ENCODE measurements at regions not wholly inside any gene's neighbourhood (a gene's known extent, or its start where the extent isn't known, plus 50 kb on each side); places are given as distances from the start of the nearest gene placed in this dataset.

- DNase-seq: no peak
These were observed 230.0 kb upstream of the CTNNB1 start for GRCh38 chr3:40969341-40969740.

GRCh38 chr3:40969756-40970466 lies 229.4 kb upstream of the CTNNB1 start:
- DNase-seq: no peak

GRCh38 chr3:40971191-40972168 lies 227.8 kb upstream of the CTNNB1 start:
- peak; percentile 75 for DNase-seq

DNA sequence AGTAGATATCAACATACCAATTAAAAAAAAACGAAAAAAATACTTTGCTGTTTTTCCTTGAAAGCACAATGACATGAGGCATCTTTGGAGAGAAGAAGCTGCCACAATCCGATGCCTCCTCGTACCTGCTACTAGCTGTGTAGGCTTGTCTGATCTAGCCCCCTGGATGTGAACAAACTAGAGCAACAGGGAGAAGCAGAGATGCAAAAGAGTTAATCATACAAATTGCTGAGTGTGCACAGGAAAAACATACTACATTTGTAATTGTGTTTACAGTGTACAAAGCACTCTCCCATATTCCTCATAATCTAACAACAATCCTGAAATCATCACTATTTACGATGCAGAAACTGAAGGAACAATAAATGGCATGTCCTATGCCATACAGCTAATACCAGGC lies 227.0 kb upstream of the CTNNB1 start:
- DNase-seq: no peak

DNA sequence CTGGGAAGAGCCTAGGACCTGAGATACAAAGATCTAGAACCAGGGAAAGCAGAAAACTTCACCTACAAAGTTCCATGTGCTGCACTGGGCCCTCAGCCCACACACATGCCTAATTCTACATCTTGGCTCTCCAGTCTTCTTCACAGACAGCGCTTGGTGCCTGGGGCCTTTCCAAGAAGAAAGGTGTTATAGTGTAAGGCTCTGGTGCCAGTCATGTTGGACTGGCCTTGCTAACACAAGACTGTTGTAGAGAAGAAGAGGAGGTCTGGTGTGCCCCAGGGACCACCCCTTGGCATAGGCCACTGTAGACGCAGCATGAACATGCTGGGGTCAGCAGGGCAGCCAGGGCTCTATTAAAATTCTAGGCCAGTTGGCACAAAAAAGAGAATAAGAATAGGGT lies 226.2 kb upstream of the CTNNB1 start:
- no peak for DNase-seq

GRCh38 chr3:40975711-40976121 lies 223.6 kb upstream of the CTNNB1 start:
- DNase-seq: no peak

- DNase-seq: no peak
These were observed 223.1 kb upstream of the CTNNB1 start for GRCh38 chr3:40976241-40976640.

DNA sequence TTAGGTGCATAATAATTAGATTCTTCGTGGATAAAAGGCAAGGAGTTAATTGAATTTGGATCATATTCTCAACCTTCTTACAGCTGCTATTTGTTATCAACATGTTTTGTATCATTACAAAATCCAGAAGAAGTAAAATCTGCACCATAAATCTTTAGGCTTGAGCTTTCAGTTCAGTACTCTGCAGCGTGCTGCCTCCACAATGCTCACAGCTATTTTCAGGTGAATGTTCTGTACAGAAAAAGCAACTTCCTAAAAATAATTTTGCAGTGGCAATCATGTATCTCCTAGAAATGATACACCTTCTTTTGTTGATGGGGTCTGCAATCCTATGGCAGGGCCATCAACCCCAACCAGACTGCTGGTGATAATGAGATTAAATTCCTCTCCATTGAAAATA lies 220.9 kb upstream of the CTNNB1 start:
- DNase-seq: no peak

DNA sequence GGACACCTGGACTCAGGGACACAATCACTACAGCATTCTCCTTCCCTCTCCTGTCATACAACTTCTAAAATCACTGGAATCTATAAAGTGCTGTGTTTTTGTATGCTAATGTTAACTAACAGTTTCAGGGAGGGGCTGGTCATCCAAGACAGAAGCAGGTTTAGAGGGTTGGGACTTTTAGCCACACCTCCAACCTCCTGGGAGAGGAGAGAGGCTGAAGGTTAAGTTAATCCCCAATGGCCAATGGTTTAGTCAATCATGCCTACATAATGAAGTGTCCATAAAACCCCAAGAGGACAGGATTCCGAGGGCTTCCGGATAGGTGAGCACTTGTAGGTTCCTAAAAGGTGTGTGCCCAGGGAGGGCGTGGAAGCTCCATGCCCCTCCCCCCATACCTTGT lies 219.3 kb upstream of the CTNNB1 start:
- no peak for DNase-seq

DNA sequence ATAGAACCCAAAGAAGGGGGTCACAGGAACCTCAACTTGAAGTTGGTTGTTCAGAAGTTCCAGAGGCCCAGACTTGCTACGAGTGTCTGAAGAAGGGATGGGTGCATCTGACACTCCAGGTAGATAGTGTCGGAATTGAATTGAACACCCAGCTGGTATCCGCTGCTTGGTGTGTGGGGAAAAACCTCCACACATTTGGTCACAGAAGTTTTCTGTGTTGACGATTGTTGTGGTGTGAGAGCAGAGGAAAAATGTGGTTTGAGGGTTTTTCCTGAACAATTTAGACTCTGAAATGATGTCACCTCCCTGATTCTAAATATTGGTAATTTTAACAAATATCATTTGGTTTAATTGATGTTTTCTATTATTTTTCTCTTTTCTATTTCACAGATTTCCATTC lies 218.8 kb upstream of the CTNNB1 start:
- no peak for DNase-seq

DNA sequence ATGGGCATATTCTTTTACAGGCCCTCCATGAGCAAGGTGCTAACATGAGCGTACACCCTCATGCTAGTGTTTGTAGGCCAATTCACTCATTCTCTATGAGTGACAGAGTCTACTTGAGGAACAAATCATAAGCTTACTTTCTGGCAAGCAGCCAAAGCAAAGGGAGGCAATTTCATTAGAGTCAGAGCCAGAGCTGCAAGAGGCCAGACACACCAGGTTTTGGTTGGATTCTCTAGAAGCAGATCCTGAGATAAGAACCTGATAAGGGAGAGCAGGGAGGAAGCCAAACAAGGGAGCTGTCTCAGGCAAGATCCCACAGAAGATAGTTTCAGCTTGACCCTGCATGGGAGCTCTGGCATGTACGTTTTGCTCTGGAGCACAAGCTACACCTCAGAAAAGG lies 214.1 kb upstream of the CTNNB1 start:
- peak; percentile 1 for DNase-seq

DNA sequence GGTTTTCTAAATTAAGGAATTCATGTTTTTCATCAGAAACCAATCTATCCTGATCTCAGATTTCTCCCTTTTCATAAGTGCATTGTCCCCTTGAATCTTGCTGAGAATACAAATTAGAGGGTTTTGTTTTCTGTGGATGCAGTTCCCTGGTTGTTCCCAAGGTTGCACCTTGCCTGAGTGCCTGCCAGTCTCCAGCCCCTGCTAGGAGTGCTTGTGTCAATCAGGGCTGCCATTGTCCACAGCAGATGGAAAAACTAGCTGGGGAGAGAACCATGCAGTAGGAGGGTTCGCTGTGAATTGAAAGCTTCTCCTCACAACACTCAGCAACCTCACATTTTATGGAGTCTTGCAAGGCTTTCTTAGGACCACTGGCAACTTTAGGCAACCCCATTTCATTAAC lies 210.8 kb upstream of the CTNNB1 start:
- DNase-seq: no peak

- DNase-seq: no peak
These were observed 209.9 kb upstream of the CTNNB1 start for GRCh38 chr3:40989141-40990061.

GRCh38 chr3:40990062-40990456 lies 209.2 kb upstream of the CTNNB1 start:
- no peak for DNase-seq

DNA sequence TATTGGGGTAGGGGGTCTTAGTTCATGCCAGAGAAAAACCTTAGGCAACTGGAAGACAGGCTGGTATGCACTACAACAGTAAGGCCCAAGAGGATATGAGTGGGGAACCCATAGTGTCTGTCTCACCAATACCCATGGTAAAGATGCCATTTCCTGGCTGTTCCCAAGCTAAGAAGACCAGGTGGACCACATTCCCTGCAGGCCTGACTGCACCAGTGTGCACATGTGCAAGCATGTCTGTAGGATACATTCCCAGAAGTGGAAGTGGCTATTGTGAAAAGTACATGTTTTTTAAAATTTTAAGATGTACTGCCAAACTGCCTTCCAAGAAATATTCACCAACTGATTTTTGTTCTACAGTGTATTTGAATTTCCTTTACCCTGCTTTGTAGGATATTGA lies 207.3 kb upstream of the CTNNB1 start:
- DNase-seq: no peak

GRCh38 chr3:40994611-40995010 lies 204.7 kb upstream of the CTNNB1 start:
- no peak for DNase-seq

DNA sequence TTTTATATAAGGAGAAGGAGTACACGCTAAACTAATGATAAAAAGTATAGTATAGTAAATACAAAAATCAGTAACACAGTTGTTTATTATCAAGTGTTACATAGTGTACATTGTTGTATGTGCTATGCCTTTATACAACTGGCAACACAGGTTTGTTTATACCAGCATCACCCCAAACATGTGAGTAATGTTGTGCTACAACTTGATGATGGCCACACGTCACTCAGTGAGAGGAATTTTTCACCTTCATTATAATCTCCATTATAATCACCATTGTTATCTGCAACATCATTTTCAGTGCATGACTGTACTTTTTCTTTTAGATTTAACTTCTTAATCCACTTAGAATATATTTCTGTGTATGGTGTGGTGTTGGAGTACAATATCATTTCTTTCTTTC lies 204.0 kb upstream of the CTNNB1 start:
- no peak for DNase-seq

DNA sequence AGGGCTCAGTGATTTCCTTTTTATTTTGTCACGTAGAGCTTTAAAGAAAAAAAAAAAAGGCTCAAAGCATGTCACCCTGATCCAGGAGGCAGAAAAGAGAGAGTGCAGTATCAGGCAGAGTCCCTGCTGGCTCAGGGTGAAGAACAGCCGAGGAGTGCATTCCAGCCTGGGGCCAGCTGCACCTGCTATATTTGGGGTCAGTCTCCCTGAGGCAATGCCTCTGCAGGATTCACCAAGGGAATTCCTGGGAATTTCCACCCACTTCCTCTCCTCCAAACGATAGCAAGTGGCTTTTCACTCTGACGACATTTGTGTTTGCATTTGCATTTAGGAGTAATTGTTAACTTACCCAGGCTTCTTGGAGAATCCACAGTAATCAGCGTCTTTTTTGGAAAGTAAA lies 202.9 kb upstream of the CTNNB1 start:
- DNase-seq: no peak

GRCh38 chr3:40996827-40997710 lies 202.2 kb upstream of the CTNNB1 start:
- no peak for DNase-seq

DNA sequence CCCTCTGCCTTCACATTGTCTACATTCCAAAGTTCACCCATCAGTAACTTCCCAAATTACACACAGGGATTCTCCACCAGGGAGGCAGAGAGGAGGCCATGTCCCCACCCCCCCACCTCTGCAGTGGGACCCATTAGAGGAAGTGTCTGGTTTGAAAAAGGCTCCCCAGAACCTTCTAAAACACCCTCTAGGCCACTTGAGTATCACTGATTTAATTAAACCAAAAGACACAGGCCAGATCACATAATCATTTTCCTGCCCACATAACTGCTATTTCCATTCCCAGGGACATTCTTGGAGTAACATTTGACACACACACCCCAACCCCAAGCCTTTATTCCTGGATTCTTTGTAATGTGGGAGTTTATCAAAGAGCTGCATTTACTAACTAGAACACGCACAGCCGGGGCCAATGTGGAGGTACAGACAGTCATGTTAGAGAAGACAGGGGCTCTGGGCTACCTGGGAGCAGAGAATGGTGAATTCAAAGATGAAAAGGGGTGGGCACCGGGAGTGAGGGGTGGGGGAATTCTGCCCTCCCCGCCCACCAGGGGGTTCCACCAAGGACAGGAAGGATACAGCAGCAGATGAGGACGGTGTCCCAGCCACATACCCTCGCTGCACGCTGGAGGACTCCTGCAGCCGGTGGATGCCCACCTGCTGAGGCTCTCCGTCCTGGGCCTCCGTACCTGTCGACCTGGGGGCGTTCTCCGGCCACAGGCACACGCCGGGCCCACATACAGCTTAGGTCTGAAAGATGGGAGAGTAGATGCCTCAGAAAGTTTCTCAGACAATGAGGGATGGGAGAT lies 201.4 kb upstream of the CTNNB1 start:
- DNase-seq: no peak

DNA sequence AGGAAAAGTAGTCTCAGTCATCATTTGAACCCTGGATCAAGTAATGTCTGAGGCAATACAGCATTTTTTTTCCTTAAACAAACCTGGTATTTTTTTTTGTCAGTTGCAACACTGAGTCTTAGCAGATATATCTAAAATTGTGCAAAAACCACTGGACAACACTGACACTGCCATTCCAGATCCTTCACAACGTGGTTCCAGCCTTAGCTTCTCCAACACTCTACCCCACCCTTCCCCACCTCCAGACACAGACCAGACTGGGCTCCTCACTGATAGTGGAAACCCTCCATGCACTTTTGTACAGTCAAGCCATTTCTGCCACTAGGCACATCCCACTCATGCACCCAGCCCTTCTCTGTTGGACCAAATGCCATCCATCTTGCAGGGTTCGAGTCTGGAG lies 199.6 kb upstream of the CTNNB1 start:
- DNase-seq: no peak
